Loucy (cell line): ENCODE measurements at regions not wholly inside any gene's neighbourhood (a gene's known extent, or its start where the extent isn't known, plus 50 kb on each side); places are given as distances from the start of the nearest gene placed in this dataset.

Experiments
- CTCF ChIP-seq: fragments of 200-600 bp; sonication (generic); conservative IDR thresholded peaks from 2 replicates; pipeline ENCODE4 v1.5.1; 2014; ENCODE audit warnings: mild to moderate bottlenecking, antibody characterized with exemption, low read length
- EZH2phosphoT487 ChIP-seq: fragments of 200-600 bp; IDR thresholded peaks from 2 replicates; pipeline ENCODE4 v1.6.1; 2018; ENCODE audit warnings: antibody characterized with exemption, mild to moderate bottlenecking, moderate library complexity, borderline replicate concordance

DNA sequence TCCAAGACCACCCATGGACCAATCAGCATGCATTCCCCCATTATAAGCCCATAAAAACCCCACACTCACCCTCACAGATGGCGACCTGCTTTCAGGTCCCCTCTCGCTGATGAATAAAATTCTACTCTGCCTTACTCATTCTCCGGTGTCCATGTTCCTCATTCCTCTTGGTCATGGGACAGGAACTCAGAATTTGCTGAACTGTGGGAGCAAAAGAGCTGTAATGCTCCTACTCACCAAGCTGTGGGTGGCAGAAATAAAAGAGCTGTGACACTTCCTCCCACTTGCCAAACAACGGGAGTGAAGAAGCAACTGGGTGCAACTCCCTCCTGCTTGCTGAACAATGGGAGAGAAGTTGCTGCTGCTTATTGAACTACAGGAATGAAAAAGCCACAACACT is 168.5 kb upstream of the PCDH18 start:
- TF ChIP-seq CTCF (no peak), EZH2phosphoT487 (no peak)
